Gastrocnemius medialis (tissue), 4 donors: ENCODE measurements at regions not wholly inside any gene's neighbourhood (a gene's known extent, or its start where the extent isn't known, plus 50 kb on each side); places are given as distances from the start of the nearest gene placed in this dataset.

Experiments
- ATAC-seq, 2 donors: fragments of 150-250 bp; one replicate each; pipeline ENCODE4 v1.9.1; 2016
- DNase-seq, 2 donors: peaks; one replicate each; pipeline ENCODE4 v3.0.0-alpha.2; 2019
- H3K27ac ChIP-seq, 4 donors: fragments of 200-600 bp; sonication (generic); 1 replicate in 1 of 4; 2 replicates in 3 of 4; pipeline ENCODE4 v1.5.1; 2016 to 2018; ENCODE audit warnings: mild to moderate bottlenecking in 2 of 4, moderate library complexity in 1 of 4
- H3K27me3 ChIP-seq, 3 donors: fragments of 200-600 bp; sonication (generic) in 2 of 3; 1 replicate in 1 of 3; 2 replicates in 2 of 3; pipeline versions ENCODE4 v1.5.1 to v1.6.0; 2016 to 2019; ENCODE audit warnings: mild to moderate bottlenecking in 1 of 3, moderate library complexity in 1 of 3
- H3K36me3 ChIP-seq, 2 donors: fragments of 200-600 bp; sonication (generic) in 1 of 2; one replicate each; pipeline ENCODE4 v1.5.1; 2017 to 2018
- H3K4me1 ChIP-seq, 2 donors: fragments of 200-600 bp; sonication (generic) in 1 of 2; one replicate each; pipeline ENCODE4 v1.5.1; 2016 to 2017; ENCODE audit warnings: mild to moderate bottlenecking in 2 of 2
- H3K4me3 ChIP-seq, 4 donors: fragments of 200-600 bp; sonication (generic) in 3 of 4; 1 replicate in 1 of 4; 2 replicates in 3 of 4; pipeline ENCODE4 v1.5.1; 2016 to 2019; ENCODE audit warnings: mild to moderate bottlenecking in 2 of 4
- H3K9me3 ChIP-seq, 3 donors: fragments of 200-600 bp; sonication (generic) in 2 of 3; 1 replicate in 1 of 3; 2 replicates in 2 of 3; pipeline ENCODE4 v1.5.1; 2016 to 2019
- CTCF ChIP-seq, 5 experiments: fragments of 450-650 bp in 3 of 5; fragments of 200-600 bp in 2 of 5; sonication (generic) in 2 of 5; IDR thresholded peaks in 4 of 5; conservative IDR thresholded peaks in 1 of 5; 1 replicate in 4 of 5; 2 replicates in 1 of 5; pipeline ENCODE4 v1.5.1; 2016 to 2019; ENCODE audit warnings: antibody characterized with exemption in 5 of 5, mild to moderate bottlenecking in 3 of 5, moderate library complexity in 3 of 5
- POLR2A ChIP-seq, 2 donors: fragments of 450-650 bp; IDR thresholded peaks; one replicate each; pipeline ENCODE4 v1.6.1; 2017; ENCODE audit warnings: antibody characterized with exemption in 2 of 2, mild to moderate bottlenecking in 2 of 2, moderate library complexity in 2 of 2
- in situ Hi-C, 4 donors: fragments of 200-750 bp; cut with MboI; loops; one replicate each; pipeline versions ENCODE4 v1.15.0 to v1.8.0; 2017; ENCODE audit warnings: low sequenced_read_pairs in 4 of 4
- intact Hi-C: fragments of 100-400 bp; cut with DNase I; formaldehyde crosslinking; loops from one replicate; pipeline ENCODE4 v1.15.1; 2023; ENCODE audit warnings: low total_unique reads

GRCh38 chr9:85112933-85113418 is 443.4 kb downstream of the NTRK2 start:
- intact Hi-C loops (no loop called here), in situ Hi-C loops (no loop called here)
- ATAC-seq, result no peak
- TF ChIP-seq CTCF (IDR thresholded peaks at IDR 0.05 in 4 of 5, conservative IDR thresholded peaks at IDR 0.05 in 1 of 5) (no peak), POLR2A (IDR thresholded peaks at IDR 0.05) (no peak)
- Histone ChIP-seq H3K36me3 (no peaks in the 10 kb centered on the region), H3K9me3 (no peaks in the 10 kb centered on the region), H3K27ac (no peak overlapping the region), H3K4me1 (no peaks in the 10 kb centered on the region), H3K27me3 (no peaks in the 10 kb centered on the region), H3K4me3 (no peak overlapping the region)
- DNase-seq, result no peak

- DNase-seq, result no peak
- in situ Hi-C loops, result no loop called here
- no peak for ATAC-seq
Measured at GRCh38 chr9:85112391-85112790, 442.9 kb downstream of the NTRK2 start.

GRCh38 chr9:85108746-85109145 is 439.2 kb downstream of the NTRK2 start:
- no peaks in the 10 kb centered on the region for H3K9me3 ChIP-seq
- no peak overlapping the region for H3K4me3 ChIP-seq
- in situ Hi-C loops (no loop called here), intact Hi-C loops (no loop called here)
- DNase-seq (no peak), ATAC-seq (no peak)
- TF ChIP-seq CTCF (IDR thresholded peaks at IDR 0.05 in 4 of 5, conservative IDR thresholded peaks at IDR 0.05 in 1 of 5) (no peak), POLR2A (IDR thresholded peaks at IDR 0.05) (no peak)
- H3K27me3 ChIP-seq, result no peaks in the 10 kb centered on the region
- no peaks in the 10 kb centered on the region for H3K36me3 ChIP-seq
- no peak overlapping the region for H3K27ac ChIP-seq
- no peaks in the 10 kb centered on the region for H3K4me1 ChIP-seq

More at GRCh38 chr9:85112391-85112790, 442.9 kb downstream of the NTRK2 start:
- Histone ChIP-seq H3K4me3 (no peak overlapping the region), H3K4me1 (no peaks in the 10 kb centered on the region), H3K27me3 (no peaks in the 10 kb centered on the region), H3K27ac (no peak overlapping the region), H3K36me3 (no peaks in the 10 kb centered on the region), H3K9me3 (no peaks in the 10 kb centered on the region)
- intact Hi-C loops, result no loop called here
- TF ChIP-seq POLR2A (IDR thresholded peaks at IDR 0.05) (no peak), CTCF (IDR thresholded peaks at IDR 0.05 in 4 of 5, conservative IDR thresholded peaks at IDR 0.05 in 1 of 5) (no peak)

- in situ Hi-C loops, result no loop called here
- no peaks in the 10 kb centered on the region for H3K4me1 ChIP-seq
- no peaks in the 10 kb centered on the region for H3K9me3 ChIP-seq
- H3K27me3 ChIP-seq, result no peaks in the 10 kb centered on the region
- intact Hi-C loops, result no loop called here
- DNase-seq (no peak), ATAC-seq (no peak)
- no peak overlapping the region for H3K4me3 ChIP-seq
- no peak for TF ChIP-seq CTCF (IDR thresholded peaks at IDR 0.05 in 4 of 5, conservative IDR thresholded peaks at IDR 0.05 in 1 of 5)
- no peak for TF ChIP-seq POLR2A (IDR thresholded peaks at IDR 0.05)
- H3K36me3 ChIP-seq, result no peaks in the 10 kb centered on the region
- no peak overlapping the region for H3K27ac ChIP-seq
Measured at GRCh38 chr9:85108229-85108628, 438.7 kb downstream of the NTRK2 start.
